HG02763 (cell line): ENCODE measurements at regions not wholly inside any gene's neighbourhood (a gene's known extent, or its start where the extent isn't known, plus 50 kb on each side); places are given as distances from the start of the nearest gene placed in this dataset.

Experiments
- ATAC-seq: cut with Tn5 transposase; IDR thresholded peaks from one replicate; pipeline ENCODE4 v1.9.1; 2021; ENCODE audit warnings: mild to moderate bottlenecking, moderate library complexity; ENCODE audit not compliant: unreplicated experiment

GRCh38 chr9:80883426-80883825, 805.9 kb downstream of the TLE1 start:
- no peak for ATAC-seq

DNA sequence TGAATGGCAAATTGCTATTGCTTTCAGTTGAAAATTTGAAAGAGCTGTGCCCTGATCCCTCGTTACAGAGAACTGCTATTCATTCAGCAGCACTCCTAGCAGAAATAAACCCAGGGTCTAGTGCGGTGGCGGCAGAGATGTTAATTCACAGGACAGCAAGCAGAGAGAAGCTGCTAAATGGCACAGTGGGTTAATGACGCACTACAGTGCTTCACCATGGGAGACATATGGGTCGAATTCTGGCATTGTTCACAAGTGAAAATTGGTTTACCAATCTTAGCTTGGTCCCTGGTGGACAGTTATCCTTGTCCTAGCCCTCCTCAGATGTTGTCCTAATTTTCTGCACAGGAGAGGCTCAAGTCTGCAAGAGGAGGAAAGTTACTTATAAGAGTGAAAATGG, 807.4 kb downstream of the TLE1 start:
- no peak for ATAC-seq

GRCh38 chr9:80881320-80881719, 808.0 kb downstream of the TLE1 start:
- ATAC-seq = no peak

GRCh38 chr9:80878556-80878955, 810.8 kb downstream of the TLE1 start:
- ATAC-seq = no peak

DNA sequence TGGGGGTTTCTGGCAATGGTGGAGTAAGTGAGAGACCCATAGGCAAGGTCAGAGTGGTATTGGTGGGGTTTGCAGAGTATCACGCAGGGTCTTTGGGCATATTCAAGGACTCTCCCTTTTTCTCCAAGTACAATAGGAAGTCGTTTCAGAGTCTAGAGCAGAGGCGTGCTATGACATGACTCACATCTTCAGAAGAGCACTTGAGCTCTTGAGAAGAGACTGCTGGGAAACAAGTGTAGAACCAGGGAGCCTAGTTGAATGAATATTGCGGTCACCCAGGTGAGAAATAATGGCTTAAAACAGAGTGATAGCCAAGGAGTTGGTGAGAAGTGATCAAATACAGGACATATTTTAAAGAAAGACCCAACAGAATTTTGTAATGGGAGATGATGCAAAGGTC, 813.4 kb downstream of the TLE1 start:
- no peak for ATAC-seq

GRCh38 chr9:80874276-80874675, 815.1 kb downstream of the TLE1 start:
- no peak for ATAC-seq

GRCh38 chr9:80873861-80874260, 815.5 kb downstream of the TLE1 start:
- ATAC-seq = no peak

- no peak for ATAC-seq
Observed at GRCh38 chr9:80871596-80871995, 817.8 kb downstream of the TLE1 start.

DNA sequence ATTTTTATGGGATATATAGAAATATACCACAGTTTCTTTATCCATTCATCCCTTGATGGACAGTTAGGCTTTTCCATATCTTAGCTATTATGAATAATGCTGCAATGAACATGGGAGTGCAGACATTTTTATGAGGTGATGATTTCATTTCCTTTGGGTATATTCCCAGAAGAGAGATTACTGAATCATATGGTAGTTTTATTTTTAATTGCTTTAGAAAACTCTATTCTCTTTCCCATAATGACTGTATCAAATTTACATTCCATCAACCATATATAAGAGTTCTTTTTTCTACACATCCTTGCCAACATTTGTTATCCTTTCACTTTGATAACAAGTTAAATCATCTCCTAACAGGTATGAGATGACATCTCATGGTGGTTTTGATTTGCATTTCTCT, 821.6 kb downstream of the TLE1 start:
- no peak for ATAC-seq

DNA sequence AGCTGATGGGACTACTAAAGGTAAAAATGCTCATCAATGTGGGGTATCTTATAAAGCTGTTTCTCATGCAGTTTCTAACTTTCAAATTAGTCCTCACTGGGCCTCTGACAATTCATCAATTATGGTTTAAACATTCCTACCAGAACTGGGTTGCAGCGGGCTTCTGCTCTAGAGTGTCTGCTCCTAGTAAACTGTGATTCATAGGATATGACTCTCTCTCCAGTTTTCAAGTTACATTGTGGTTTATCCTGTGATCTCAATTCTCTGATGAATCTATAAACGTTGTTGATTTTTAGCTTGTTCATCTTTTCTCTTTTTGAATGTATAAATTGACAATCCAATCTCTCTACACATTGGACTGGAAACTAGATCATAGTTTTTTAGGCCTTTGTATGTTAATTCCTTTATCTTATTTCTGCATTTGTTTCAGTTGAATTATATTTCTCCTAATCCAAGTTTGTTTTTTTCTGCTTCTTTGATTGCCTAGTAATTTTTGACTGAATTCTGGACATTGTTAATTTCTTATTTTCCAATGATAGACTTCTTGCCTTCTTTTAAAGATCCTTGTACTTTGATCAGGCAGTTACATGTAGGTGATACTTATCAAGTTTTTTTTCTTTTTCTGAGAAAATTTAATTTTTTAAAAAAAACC, 822.6 kb downstream of the TLE1 start:
- ATAC-seq = no peak

GRCh38 chr9:80866121-80866520, 823.2 kb downstream of the TLE1 start:
- no peak for ATAC-seq

DNA sequence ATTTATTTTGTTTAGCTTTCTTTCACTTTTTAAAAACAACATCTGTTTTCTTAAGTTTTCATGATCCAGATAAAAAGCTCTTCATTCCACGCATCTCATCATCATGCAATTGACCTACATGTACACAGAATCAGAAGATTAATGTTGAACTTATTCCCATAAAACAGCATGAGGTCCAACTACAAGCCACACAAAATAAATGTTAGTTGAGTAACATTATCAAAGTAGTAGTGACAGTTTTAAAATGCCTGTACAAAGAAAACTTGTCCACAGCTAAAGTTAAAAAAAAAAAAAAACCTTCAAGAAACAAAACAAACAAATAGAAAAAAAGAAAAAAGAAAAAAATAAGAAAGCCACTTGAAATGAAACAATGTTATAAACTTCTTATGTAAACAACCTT, 846.3 kb downstream of the TLE1 start:
- ATAC-seq = no peak

DNA sequence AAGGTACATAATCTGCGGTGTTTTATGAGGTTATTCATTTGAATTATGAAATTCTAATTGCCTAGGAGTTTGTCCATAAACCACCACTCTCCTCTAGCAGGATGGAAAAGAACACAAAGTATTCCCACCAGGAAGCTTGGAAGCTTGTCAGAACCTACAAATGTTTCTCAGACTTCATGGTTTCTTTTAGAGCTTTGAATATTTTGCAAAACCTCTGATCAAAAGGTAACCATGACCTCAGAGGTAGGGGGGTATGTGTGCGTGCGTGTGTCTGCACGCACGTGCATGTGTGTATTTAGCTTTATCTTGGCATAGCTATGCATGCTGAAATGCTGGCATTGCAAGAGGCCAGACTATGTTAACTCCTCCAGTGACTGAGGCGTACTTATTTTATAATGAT, 847.0 kb downstream of the TLE1 start:
- ATAC-seq = no peak

DNA sequence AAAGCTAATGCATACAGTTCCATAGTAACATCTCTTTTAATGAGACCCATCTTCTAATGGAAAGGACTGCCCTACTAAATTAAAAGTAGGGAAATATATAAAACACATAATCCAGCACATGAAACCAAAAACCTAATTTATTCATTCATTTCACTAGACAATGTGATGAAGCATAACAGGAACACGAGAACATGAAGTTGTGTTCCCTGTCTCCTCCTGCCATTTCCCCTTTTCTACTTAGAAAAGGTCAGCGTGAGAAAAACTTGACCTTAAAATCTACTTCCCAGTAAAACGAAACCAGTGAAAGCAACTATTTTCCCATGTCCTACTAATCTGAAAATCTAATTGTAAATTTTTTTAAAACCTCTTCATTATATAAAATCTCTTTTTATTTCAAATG, 847.5 kb downstream of the TLE1 start:
- no peak for ATAC-seq

GRCh38 chr9:80839821-80840675, 849.3 kb downstream of the TLE1 start:
- ATAC-seq = no peak

GRCh38 chr9:80836013-80836412, 853.3 kb downstream of the TLE1 start:
- no peak for ATAC-seq

DNA sequence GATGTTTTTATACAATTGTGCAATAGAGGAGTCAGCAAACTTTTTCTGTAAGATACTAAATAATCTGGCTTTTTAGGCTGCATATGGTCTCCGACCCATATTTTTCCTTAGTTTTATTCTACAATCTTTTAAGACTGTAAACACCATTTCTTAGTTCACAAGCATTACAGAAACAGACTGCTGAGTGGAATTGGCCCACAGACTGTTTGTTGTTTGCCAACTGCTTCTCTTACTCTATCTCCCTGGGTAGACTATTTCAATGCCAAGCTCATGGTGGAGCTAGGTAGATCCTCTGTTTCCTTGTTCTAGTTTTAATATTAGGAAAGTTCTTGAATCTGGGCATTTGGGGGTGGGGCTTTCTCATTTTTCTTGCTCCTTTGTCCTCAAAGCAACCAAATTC, 857.6 kb downstream of the TLE1 start:
- ATAC-seq = no peak

DNA sequence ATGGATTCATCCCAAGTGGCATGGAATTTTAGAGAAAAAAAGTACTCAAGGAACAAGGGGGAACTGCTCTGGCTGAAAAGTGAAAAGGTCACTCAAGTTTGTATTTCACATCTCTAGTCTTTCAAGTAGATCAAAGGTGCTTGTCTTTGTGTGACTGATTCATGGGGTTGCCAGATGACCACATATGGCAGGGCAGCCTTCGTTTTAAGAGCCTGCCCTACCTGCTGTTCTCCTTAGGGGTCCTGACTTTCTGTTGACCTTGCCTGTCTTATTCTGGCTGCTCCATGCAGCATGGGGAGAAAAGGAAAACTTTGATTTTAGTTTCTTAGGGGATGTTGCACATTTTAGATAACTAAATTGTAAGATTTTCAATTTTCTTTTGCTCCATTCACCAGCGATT, 877.7 kb downstream of the TLE1 start:
- ATAC-seq = no peak

DNA sequence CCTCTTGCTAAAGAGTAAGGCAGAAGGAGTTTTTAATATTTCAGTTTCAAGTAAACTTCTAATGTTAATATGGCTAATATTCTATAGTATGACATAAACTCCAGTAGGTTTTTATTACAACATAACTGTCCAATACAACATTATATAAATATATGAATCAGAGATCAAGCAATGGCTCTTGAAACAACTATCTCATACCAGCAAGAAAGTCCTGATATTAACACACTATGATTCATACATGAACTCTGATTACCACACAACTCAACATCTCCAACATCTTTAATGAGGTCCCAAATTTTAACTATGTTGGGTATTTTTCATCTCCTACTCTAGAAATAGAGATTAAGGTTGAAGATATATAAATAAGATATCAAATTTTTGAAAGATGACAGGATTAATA, 878.3 kb downstream of the TLE1 start:
- ATAC-seq = no peak

DNA sequence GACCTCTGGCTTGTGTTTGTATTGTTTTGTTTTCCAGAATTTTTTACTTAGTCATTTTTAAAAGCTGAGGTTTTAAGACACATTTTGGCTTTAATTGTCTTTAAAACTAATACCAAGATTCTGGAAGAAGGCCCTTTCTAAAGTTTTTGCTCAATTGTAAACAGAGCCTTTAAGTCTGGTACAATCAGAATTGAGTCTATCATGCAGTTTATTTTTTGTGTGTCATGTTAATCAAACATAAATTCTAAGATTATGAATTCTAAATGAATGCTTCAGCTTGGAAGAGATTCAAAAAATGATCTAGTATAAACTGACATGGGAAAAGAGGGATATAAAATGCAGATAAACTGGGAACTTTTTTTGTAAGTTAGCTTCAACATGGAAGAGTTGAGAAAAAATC, 882.7 kb downstream of the TLE1 start:
- no peak for ATAC-seq

DNA sequence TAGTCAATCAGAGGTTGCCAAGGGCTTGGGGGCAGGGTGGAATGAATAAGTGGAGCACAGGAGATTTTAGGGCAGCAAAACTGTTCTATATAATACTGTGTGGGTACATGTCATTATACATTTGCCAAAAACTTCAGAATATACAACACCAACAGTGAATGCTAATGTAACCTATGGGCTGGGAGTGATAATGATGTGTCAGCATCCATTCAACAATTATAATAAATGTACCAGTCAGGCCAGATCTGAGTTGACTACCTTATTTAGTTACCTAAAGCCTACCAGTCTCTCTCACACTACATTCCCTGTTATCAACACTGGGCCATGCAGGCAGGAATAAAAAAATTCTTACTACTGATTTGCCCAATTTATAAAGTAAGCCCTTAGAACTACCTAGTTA, 884.5 kb downstream of the TLE1 start:
- ATAC-seq = no peak

DNA sequence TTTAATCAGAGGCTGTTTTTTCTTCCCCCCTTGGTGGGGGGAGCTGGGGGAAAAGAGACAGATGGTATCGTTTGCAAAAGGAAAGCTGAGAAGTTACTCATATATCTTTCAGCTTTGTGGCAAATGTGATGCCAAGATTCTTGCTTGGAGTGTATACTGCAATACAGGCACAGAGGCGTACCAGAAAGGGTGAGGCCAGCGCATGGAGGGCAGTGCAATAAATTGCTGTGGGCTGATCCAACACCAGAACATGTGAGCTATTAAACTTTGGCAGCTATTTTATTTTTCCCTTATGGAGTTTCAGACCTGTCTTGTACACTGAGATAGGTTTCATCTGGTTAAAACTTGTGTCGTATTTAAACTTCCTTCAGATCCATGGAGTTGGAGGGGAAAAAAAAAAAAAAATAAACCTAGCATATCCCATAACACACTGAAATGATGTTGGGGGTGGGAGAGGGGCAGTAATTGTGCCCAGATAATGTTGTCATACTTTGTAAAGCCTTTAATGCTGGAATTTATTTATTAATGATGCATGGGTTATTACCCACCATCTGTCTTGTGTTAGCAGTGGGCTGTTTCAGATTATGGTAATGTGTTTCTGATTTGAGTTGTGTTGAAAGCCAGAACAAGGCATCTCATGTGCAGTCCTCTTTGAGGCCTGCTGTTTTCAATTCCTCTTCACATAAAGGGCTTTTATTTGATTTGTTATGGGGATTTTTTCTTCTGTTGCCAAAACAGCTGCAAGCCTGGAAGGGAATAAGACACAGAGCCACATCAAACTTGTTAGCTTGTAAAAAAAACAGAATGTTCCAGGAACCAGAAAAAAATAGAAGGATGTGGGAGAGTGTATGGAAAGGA, 891.3 kb downstream of the TLE1 start:
- ATAC-seq = no peak
